Liver (tissue), 3 donors: ENCODE measurements at regions not wholly inside any gene's neighbourhood (a gene's known extent, or its start where the extent isn't known, plus 50 kb on each side); places are given as distances from the start of the nearest gene placed in this dataset.

Experiments used
- ATF3 ChIP-seq: IDR thresholded peaks from 2 replicates; pipeline ENCODE4 v1.6.1; 2016; ENCODE audit warnings: antibody characterized with exemption
- CTCF ChIP-seq: fragments of 150-350 bp; IDR thresholded peaks from 2 replicates; pipeline ENCODE4 v1.5.1; 2017; ENCODE audit warnings: improper control_type of control experiment, low read depth, low read length; ENCODE audit not compliant: missing input control
- GABPA ChIP-seq, 2 donors: IDR thresholded peaks in 1 of 2; conservative IDR thresholded peaks in 1 of 2; 2 replicates each; pipeline ENCODE4 v1.6.1; 2016; ENCODE audit warnings: antibody characterized with exemption in 2 of 2, mild to moderate bottlenecking in 1 of 2, moderate library complexity in 1 of 2
- MAX ChIP-seq: IDR thresholded peaks from 2 replicates; pipeline ENCODE4 v1.6.1; 2016; ENCODE audit warnings: antibody characterized with exemption
- RAD21 ChIP-seq, 2 donors: IDR thresholded peaks; 2 replicates each; pipeline ENCODE4 v1.6.1; 2016; ENCODE audit warnings: antibody characterized with exemption in 2 of 2, mild to moderate bottlenecking in 2 of 2
- SP1 ChIP-seq: IDR thresholded peaks from 2 replicates; pipeline ENCODE4 v1.6.1; 2018; ENCODE audit warnings: antibody characterized with exemption, mild to moderate bottlenecking
- TAF1 ChIP-seq: conservative IDR thresholded peaks from 2 replicates; pipeline ENCODE4 v1.6.1; 2016; ENCODE audit warnings: antibody characterized with exemption, mild to moderate bottlenecking
- YY1 ChIP-seq: IDR thresholded peaks from 2 replicates; pipeline ENCODE4 v1.6.1; 2016; ENCODE audit warnings: antibody characterized with exemption, mild to moderate bottlenecking
- ZBTB33 ChIP-seq: IDR thresholded peaks from 2 replicates; pipeline ENCODE4 v1.6.1; 2016; ENCODE audit warnings: antibody characterized with exemption
- TF ChIP-seq, protein P1 (sequence below): IDR thresholded peaks from 2 replicates; pipeline ENCODE4 v1.6.1; 2016; ENCODE audit warnings: antibody characterized with exemption, mild to moderate bottlenecking
- donor health status: healthy.
- donor health status: healthy.

DNA sequence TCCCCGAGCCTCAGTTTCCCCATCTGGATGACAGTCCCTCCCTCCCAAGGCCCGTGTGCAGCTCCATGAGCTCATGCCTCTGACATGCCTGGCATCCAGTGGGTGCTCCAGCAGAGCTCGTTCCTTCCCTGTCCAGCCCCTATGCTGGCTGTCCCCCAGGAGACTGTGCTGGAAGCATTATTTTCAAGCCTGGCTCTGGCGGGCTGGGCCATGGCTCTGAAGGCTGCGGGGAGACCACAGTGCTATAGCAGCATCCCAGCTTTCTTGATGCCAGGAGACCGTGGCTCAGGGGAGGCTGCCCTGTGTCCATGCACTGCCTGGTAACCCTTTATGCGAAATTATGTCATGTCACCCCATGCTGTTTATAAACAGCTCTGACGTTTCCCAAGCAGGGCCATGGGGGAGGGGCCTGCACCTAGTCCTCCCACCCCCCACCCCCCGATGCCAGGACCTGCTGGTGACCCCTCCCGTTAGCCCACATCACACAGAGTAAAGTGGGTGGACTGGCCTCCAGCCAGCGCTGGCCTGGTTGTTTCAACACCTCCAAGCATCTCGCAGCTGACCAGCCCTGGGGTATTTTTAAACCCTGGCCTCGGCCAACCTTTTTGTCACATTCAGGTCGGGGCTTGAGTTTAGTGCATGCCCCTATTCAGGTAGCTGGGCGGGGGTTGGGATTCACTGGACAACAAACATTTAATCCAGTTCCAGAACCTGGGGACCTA, 105.9 kb upstream of the ZNF716 start:
- TF ChIP-seq YY1 (no peak), ZBTB33 (no peak), CTCF (no peak), GABPA (IDR thresholded peaks at IDR 0.05 in 1 of 2, conservative IDR thresholded peaks at IDR 0.05 in 1 of 2) (no peak), MAX (no peak), TAF1 (no peak), ATF3 (no peak), SP1 (no peak), RAD21 (IDR thresholded peaks at IDR 0.05) (no peak)
- TF ChIP-seq, protein P1, sequence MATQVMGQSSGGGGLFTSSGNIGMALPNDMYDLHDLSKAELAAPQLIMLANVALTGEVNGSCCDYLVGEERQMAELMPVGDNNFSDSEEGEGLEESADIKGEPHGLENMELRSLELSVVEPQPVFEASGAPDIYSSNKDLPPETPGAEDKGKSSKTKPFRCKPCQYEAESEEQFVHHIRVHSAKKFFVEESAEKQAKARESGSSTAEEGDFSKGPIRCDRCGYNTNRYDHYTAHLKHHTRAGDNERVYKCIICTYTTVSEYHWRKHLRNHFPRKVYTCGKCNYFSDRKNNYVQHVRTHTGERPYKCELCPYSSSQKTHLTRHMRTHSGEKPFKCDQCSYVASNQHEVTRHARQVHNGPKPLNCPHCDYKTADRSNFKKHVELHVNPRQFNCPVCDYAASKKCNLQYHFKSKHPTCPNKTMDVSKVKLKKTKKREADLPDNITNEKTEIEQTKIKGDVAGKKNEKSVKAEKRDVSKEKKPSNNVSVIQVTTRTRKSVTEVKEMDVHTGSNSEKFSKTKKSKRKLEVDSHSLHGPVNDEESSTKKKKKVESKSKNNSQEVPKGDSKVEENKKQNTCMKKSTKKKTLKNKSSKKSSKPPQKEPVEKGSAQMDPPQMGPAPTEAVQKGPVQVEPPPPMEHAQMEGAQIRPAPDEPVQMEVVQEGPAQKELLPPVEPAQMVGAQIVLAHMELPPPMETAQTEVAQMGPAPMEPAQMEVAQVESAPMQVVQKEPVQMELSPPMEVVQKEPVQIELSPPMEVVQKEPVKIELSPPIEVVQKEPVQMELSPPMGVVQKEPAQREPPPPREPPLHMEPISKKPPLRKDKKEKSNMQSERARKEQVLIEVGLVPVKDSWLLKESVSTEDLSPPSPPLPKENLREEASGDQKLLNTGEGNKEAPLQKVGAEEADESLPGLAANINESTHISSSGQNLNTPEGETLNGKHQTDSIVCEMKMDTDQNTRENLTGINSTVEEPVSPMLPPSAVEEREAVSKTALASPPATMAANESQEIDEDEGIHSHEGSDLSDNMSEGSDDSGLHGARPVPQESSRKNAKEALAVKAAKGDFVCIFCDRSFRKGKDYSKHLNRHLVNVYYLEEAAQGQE = no peak
